GM18519 (cell line): ENCODE measurements at regions not wholly inside any gene's neighbourhood (a gene's known extent, or its start where the extent isn't known, plus 50 kb on each side); places are given as distances from the start of the nearest gene placed in this dataset.

Experiments
- ATAC-seq: cut with Tn5 transposase; IDR thresholded peaks from one replicate; pipeline ENCODE4 v1.9.1; 2021; ENCODE audit warnings: mild to moderate bottlenecking, moderate library complexity; ENCODE audit not compliant: unreplicated experiment, low FRiP score

- ATAC-seq: no peak
Measured at GRCh38 chr12:107221913-107222312, 128.6 kb upstream of the CRY1 start.

GRCh38 chr12:107223821-107224220, 130.5 kb upstream of the CRY1 start:
- ATAC-seq: no peak

GRCh38 chr12:107225635-107226034, 132.3 kb upstream of the CRY1 start:
- ATAC-seq: no peak

GRCh38 chr12:107226126-107226525, 132.8 kb upstream of the CRY1 start:
- no peak for ATAC-seq

GRCh38 chr12:107228076-107228475, 134.7 kb upstream of the CRY1 start:
- ATAC-seq: no peak

GRCh38 chr12:107229827-107230226, 136.5 kb upstream of the CRY1 start:
- no peak for ATAC-seq

- ATAC-seq: no peak
Measured at GRCh38 chr12:107231303-107231702, 138.0 kb upstream of the CRY1 start.

- ATAC-seq: no peak
Measured at GRCh38 chr12:107233551-107233950, 140.2 kb upstream of the CRY1 start.

GRCh38 chr12:107235600-107235999, 142.3 kb upstream of the CRY1 start:
- ATAC-seq: no peak

GRCh38 chr12:107236824-107237511, 143.6 kb upstream of the CRY1 start:
- no peak for ATAC-seq

GRCh38 chr12:107238296-107238695, 144.9 kb upstream of the CRY1 start:
- ATAC-seq: no peak

- no peak for ATAC-seq
Measured at GRCh38 chr12:107241411-107241810, 148.1 kb upstream of the CRY1 start.

GRCh38 chr12:107242189-107242588, 148.8 kb upstream of the CRY1 start:
- no peak for ATAC-seq

- ATAC-seq: no peak
Measured at GRCh38 chr12:107243341-107243740, 150.0 kb upstream of the CRY1 start.

- no peak for ATAC-seq
Measured at GRCh38 chr12:107244584-107244983, 151.2 kb upstream of the CRY1 start.

- ATAC-seq: no peak
Measured at GRCh38 chr12:107247650-107248049, 154.3 kb upstream of the CRY1 start.

GRCh38 chr12:107248187-107248586, 154.8 kb upstream of the CRY1 start:
- ATAC-seq: no peak

- ATAC-seq: no peak
Measured at GRCh38 chr12:107251288-107251687, 157.9 kb upstream of the CRY1 start.

GRCh38 chr12:107253361-107253760, 160.0 kb upstream of the CRY1 start:
- no peak for ATAC-seq

- no peak for ATAC-seq
Measured at GRCh38 chr12:107254258-107254856, 161.0 kb upstream of the CRY1 start.

- ATAC-seq: no peak
Measured at GRCh38 chr12:107258780-107259179, 165.4 kb upstream of the CRY1 start.

- no peak for ATAC-seq
Measured at GRCh38 chr12:107263980-107264379, 170.6 kb upstream of the CRY1 start.
